SU-DHL-6 (cell line): ENCODE measurements at regions not wholly inside any gene's neighbourhood (a gene's known extent, or its start where the extent isn't known, plus 50 kb on each side); places are given as distances from the start of the nearest gene placed in this dataset.
"Not testable (repeated sequence)": the region's sequence is repeated elsewhere in the genome, so short reads cannot be mapped to it uniquely, and the experiment has no call there.

Experiments used
- CTCF ChIP-seq: fragments of 200-600 bp; sonication (generic); IDR thresholded peaks from one replicate; pipeline ENCODE4 v1.5.1; 2017; ENCODE audit warnings: antibody characterized with exemption, mild to moderate bottlenecking, low read length, moderate library complexity; ENCODE audit not compliant: insufficient read depth, poor library complexity, severe bottlenecking
- EZH2phosphoT487 ChIP-seq: fragments of 200-600 bp; sonication (generic), shearing (Covaris generic); conservative IDR thresholded peaks from 2 replicates; pipeline ENCODE4 v1.6.1; 2018; ENCODE audit warnings: mild to moderate bottlenecking, antibody characterized with exemption, low read length, moderate library complexity, mixed read lengths

GRCh38 chr10:130295761-130296160, 159.6 kb downstream of the GLRX3 start:
- TF ChIP-seq CTCF, EZH2phosphoT487: not testable (repeated sequence)
